SK-N-SH (cell line): ENCODE measurements at regions not wholly inside any gene's neighbourhood (a gene's known extent, or its start where the extent isn't known, plus 50 kb on each side); places are given as distances from the start of the nearest gene placed in this dataset.

Experiments
- EP300 ChIP-seq, 2 experiments: IDR thresholded peaks; 2 replicates each; pipeline versions ENCODE4 v1.4.0 to v1.6.1; 2012; ENCODE audit warnings: borderline replicate concordance in 1 of 2, low read depth in 1 of 2, low read length in 1 of 2
- EZH2phosphoT487 ChIP-seq: fragments of 200-600 bp; sonication (generic); IDR thresholded peaks from 2 replicates; pipeline ENCODE4 v1.6.1; 2017; ENCODE audit warnings: low read depth, mixed run types, mild to moderate bottlenecking, antibody characterized with exemption, moderate library complexity, borderline replicate concordance
- JUND ChIP-seq: IDR thresholded peaks from 2 replicates; pipeline ENCODE4 v1.4.0; 2012
- NFIC ChIP-seq: IDR thresholded peaks from 2 replicates; pipeline ENCODE4 v1.4.0; 2012; ENCODE audit warnings: borderline replicate concordance
- POLR2AphosphoS5 ChIP-seq: IDR thresholded peaks from 2 replicates; pipeline ENCODE4 v1.6.1; 2012; ENCODE audit warnings: low read depth, low read length
- SIN3A ChIP-seq: IDR thresholded peaks from 2 replicates; pipeline ENCODE4 v1.6.1; 2012; ENCODE audit warnings: low read depth, mild to moderate bottlenecking, low read length, moderate library complexity, borderline replicate concordance
- SMC3 ChIP-seq: IDR thresholded peaks from 2 replicates; pipeline ENCODE4 v1.6.1; 2012; ENCODE audit warnings: low read depth, low read length, improper control_type of control experiment
- TCF12 ChIP-seq: IDR thresholded peaks from 2 replicates; pipeline ENCODE4 v1.4.0; 2012
- YY1 ChIP-seq: IDR thresholded peaks from 2 replicates; pipeline ENCODE4 v1.4.0; 2012; ENCODE audit warnings: low read depth, mild to moderate bottlenecking
- TF ChIP-seq, protein P1 (sequence below): fragments of 200-600 bp; sonication (generic); IDR thresholded peaks from 2 replicates; pipeline ENCODE4 v1.6.1; 2017; ENCODE audit warnings: antibody characterized with exemption, mild to moderate bottlenecking, moderate library complexity
- TF ChIP-seq, protein P2 (sequence below): IDR thresholded peaks from 2 replicates; pipeline ENCODE4 v1.4.0; 2012; ENCODE audit warnings: low read depth, borderline replicate concordance
- TF ChIP-seq, protein P3 (sequence below): IDR thresholded peaks from 2 replicates; pipeline ENCODE4 v1.4.0; 2012; ENCODE audit warnings: low read depth
- TF ChIP-seq, protein P4 (sequence below): fragments of 150-350 bp; IDR thresholded peaks from 2 replicates; pipeline ENCODE4 v1.6.1; 2017; ENCODE audit warnings: antibody characterized with exemption, low read length, low read depth, borderline replicate concordance

DNA sequence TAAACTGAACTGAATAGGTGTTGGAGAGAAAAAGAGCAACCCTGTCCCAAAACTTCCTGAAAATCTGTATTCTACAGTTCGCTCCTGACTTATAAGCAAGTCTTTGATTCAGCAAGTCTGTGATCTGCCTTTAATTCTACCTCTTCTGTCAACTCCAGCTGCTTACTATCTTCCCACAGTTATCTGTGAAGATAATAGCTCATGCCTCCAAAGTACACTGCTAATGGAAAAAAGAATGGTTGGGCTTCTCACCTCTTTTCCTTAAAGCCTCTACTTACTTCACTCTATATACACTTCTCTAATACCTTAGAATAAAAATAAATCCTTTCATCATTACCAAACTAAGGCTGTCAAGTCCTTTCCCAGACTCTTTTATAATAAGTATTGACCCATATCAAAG, 391.5 kb upstream of the MIR17HG start:
- no peak for TF ChIP-seq JUND
- TF ChIP-seq TCF12: no peak
- TF ChIP-seq, protein P1, sequence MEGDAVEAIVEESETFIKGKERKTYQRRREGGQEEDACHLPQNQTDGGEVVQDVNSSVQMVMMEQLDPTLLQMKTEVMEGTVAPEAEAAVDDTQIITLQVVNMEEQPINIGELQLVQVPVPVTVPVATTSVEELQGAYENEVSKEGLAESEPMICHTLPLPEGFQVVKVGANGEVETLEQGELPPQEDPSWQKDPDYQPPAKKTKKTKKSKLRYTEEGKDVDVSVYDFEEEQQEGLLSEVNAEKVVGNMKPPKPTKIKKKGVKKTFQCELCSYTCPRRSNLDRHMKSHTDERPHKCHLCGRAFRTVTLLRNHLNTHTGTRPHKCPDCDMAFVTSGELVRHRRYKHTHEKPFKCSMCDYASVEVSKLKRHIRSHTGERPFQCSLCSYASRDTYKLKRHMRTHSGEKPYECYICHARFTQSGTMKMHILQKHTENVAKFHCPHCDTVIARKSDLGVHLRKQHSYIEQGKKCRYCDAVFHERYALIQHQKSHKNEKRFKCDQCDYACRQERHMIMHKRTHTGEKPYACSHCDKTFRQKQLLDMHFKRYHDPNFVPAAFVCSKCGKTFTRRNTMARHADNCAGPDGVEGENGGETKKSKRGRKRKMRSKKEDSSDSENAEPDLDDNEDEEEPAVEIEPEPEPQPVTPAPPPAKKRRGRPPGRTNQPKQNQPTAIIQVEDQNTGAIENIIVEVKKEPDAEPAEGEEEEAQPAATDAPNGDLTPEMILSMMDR: no peak
- no peak for TF ChIP-seq NFIC
- TF ChIP-seq EP300 (IDR thresholded peaks at IDR 0.05; ENCODE audit: borderline replicate concordance in 1 of 2, low read depth in 1 of 2, low read length in 1 of 2): no peak
- TF ChIP-seq, protein P2, sequence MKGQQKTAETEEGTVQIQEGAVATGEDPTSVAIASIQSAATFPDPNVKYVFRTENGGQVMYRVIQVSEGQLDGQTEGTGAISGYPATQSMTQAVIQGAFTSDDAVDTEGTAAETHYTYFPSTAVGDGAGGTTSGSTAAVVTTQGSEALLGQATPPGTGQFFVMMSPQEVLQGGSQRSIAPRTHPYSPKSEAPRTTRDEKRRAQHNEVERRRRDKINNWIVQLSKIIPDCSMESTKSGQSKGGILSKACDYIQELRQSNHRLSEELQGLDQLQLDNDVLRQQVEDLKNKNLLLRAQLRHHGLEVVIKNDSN: no peak
- no peak for TF ChIP-seq POLR2AphosphoS5
- no peak for TF ChIP-seq EZH2phosphoT487
- TF ChIP-seq SMC3: no peak
- TF ChIP-seq YY1: no peak
- TF ChIP-seq SIN3A: no peak
- TF ChIP-seq, protein P3, sequence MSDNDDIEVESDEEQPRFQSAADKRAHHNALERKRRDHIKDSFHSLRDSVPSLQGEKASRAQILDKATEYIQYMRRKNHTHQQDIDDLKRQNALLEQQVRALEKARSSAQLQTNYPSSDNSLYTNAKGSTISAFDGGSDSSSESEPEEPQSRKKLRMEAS: no peak
- TF ChIP-seq, protein P4, sequence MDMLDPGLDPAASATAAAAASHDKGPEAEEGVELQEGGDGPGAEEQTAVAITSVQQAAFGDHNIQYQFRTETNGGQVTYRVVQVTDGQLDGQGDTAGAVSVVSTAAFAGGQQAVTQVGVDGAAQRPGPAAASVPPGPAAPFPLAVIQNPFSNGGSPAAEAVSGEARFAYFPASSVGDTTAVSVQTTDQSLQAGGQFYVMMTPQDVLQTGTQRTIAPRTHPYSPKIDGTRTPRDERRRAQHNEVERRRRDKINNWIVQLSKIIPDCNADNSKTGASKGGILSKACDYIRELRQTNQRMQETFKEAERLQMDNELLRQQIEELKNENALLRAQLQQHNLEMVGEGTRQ: no peak
